ENCODE measurements at regions not wholly inside any gene's neighbourhood (a gene's known extent, or its start where the extent isn't known, plus 50 kb on each side); places are given as distances from the start of the nearest gene placed in this dataset.

DNA sequence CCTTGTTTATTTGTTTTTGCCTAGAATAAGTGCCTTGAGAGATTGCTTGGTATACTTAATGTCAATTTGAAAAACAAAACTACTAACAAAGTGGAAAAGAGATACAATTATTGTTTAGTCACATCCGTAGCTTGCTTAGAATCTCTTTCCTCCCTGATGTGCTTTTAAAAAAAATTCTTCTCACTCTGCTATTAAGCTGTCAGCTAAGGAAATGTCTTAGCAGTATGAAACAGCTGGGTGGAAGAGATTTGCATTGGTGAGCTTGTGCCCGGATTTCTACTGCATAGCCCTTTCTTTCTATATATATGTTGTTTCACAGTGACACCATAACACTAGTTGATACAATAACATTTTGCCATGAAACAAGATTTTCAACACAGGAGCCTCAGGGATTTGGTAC lies 229.4 kb upstream of the RGS6 start:
- no peak for DNase-seq
- Histone ChIP-seq H3K18ac (ENCODE audit: low read length) (no peak overlapping the region), H3K79me2 (ENCODE audit: control insufficient read depth, insufficient read depth, low read length, poor library complexity) (no peaks in the 10 kb centered on the region), H4K8ac (ENCODE audit: low read depth, low read length) (no peak overlapping the region), H3K4me1 (ENCODE audit: control insufficient read depth in 1 of 2, insufficient read depth in 2 of 2, low read length in 2 of 2) (peaks cover 5 to 6% of the 10 kb centered on the region in 2 experiments), H4K12ac (ENCODE audit: low read depth, low read length) (no peak overlapping the region), H2BK12ac (ENCODE audit: low read length) (no peak overlapping the region), H3K79me1 (ENCODE audit: low read length) (peaks cover 2% of the 10 kb centered on the region), H4K91ac (ENCODE audit: low read depth, low read length) (no peak overlapping the region), H3K4me3 (ENCODE audit: low read depth, low read length) (no peak overlapping the region), H3K4me2 (ENCODE audit: low read length) (no peak overlapping the region), H3K14ac (ENCODE audit: low read length) (no peak overlapping the region), H3K27ac (ENCODE audit: low read depth, low read length) (no peak overlapping the region), H3K9me3 (ENCODE audit: insufficient read depth, low read depth, low read length) (no peaks in the 10 kb centered on the region), H3K27me3 (ENCODE audit: insufficient read depth, low read length) (no peaks in the 10 kb centered on the region), H3K9ac (ENCODE audit: low read length) (no peak overlapping the region), H2AK5ac (ENCODE audit: low read length) (no peak overlapping the region), H2BK5ac (ENCODE audit: low read depth, low read length, poor library complexity) (no peak overlapping the region), H3K23ac (ENCODE audit: low read length) (no peak overlapping the region), H3K4ac (ENCODE audit: low read depth, low read length) (no peak overlapping the region), H2BK120ac (ENCODE audit: insufficient read depth, low read length, poor library complexity) (no peak overlapping the region), H3K36me3 (ENCODE audit: control insufficient read depth in 1 of 2, insufficient read depth in 2 of 2, low read length in 2 of 2) (peaks cover 0 to 7% of the 10 kb centered on the region in 2 experiments), H2AFZ (ENCODE audit: insufficient read depth, low read length, poor library complexity) (no peak overlapping the region)
- no CpG with 5 or more reads among the region's 2 CpGs for WGBS (ENCODE audit: extremely low coverage, insufficient coverage, insufficient read length)

DNA sequence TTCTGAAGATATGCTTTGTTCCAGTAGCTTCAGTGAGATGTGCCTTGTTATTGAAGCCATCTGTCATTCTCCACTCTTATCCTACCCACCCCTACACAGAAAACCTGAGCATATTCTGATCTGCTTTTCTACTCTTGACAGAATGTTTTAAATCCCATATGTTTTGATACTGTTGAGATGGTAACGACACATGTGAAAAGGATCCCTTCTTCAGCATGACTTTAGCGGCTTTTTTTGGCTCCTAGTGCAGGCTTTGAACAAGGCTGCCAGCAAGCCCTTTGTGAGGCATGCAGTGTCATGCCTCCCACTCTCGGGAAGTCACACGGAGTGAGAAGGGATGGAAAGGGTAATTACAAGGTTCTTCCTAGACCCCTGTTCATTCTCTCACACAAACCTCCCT lies 228.8 kb upstream of the RGS6 start:
- Histone ChIP-seq H4K12ac (ENCODE audit: low read depth, low read length) (no peak overlapping the region), H2BK12ac (ENCODE audit: low read length) (no peak overlapping the region), H3K79me1 (ENCODE audit: low read length) (peaks cover 2% of the 10 kb centered on the region), H3K4ac (ENCODE audit: low read depth, low read length) (no peak overlapping the region), H3K27me3 (ENCODE audit: insufficient read depth, low read length) (no peaks in the 10 kb centered on the region), H2AK5ac (ENCODE audit: low read length) (no peak overlapping the region), H3K9me3 (ENCODE audit: insufficient read depth, low read depth, low read length) (no peaks in the 10 kb centered on the region), H3K4me2 (ENCODE audit: low read length) (no peak overlapping the region), H2AFZ (ENCODE audit: insufficient read depth, low read length, poor library complexity) (no peak overlapping the region), H3K36me3 (ENCODE audit: control insufficient read depth in 1 of 2, insufficient read depth in 2 of 2, low read length in 2 of 2) (peaks cover 0 to 7% of the 10 kb centered on the region in 2 experiments), H3K14ac (ENCODE audit: low read length) (no peak overlapping the region), H3K18ac (ENCODE audit: low read length) (no peak overlapping the region), H3K4me3 (ENCODE audit: low read depth, low read length) (no peak overlapping the region), H3K79me2 (ENCODE audit: control insufficient read depth, insufficient read depth, low read length, poor library complexity) (no peaks in the 10 kb centered on the region), H3K4me1 (ENCODE audit: control insufficient read depth in 1 of 2, insufficient read depth in 2 of 2, low read length in 2 of 2) (peaks cover 5 to 6% of the 10 kb centered on the region in 2 experiments), H4K8ac (ENCODE audit: low read depth, low read length) (no peak overlapping the region), H3K23ac (ENCODE audit: low read length) (no peak overlapping the region), H4K91ac (ENCODE audit: low read depth, low read length) (no peak overlapping the region), H2BK120ac (ENCODE audit: insufficient read depth, low read length, poor library complexity) (no peak overlapping the region), H3K9ac (ENCODE audit: low read length) (no peak overlapping the region), H3K27ac (ENCODE audit: low read depth, low read length) (no peak overlapping the region), H2BK5ac (ENCODE audit: low read depth, low read length, poor library complexity) (no peak overlapping the region)
- no peak for DNase-seq
- WGBS (ENCODE audit: extremely low coverage, insufficient coverage, insufficient read length) = no CpG with 5 or more reads among the region's 4 CpGs

DNA sequence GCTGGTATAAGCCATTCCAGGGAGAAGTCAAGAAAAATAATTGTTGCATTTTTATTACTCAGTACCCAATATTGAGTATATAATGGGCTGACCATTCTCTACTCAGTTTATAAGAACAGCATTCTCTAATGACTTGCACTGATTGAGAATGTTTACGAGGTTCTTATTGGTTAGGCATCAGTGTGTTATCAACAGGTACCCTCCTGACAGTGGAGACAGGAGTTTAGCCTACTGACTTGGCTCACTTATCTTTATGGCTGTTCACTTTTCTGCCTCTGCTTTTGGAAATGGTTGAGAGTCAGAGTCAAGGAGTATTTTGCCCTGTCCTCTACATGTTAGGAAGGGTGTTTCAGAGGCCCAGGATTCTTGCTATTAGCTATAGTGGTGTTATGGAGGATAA lies 228.0 kb upstream of the RGS6 start:
- no CpG with 5 or more reads among the region's 1 CpG for WGBS (ENCODE audit: extremely low coverage, insufficient coverage, insufficient read length)
- no peak overlapping the region for H4K12ac ChIP-seq (ENCODE audit: low read depth, low read length)
- no peaks in the 10 kb centered on the region for H3K27me3 ChIP-seq (ENCODE audit: insufficient read depth, low read length)
- H3K18ac ChIP-seq (ENCODE audit: low read length) = no peak overlapping the region
- no peak overlapping the region for H2BK5ac ChIP-seq (ENCODE audit: low read depth, low read length, poor library complexity)
- H2BK120ac ChIP-seq (ENCODE audit: insufficient read depth, low read length, poor library complexity) = no peak overlapping the region
- no peak overlapping the region for H2AFZ ChIP-seq (ENCODE audit: insufficient read depth, low read length, poor library complexity)
- H3K9me3 ChIP-seq (ENCODE audit: insufficient read depth, low read depth, low read length) = no peaks in the 10 kb centered on the region
- H3K23ac ChIP-seq (ENCODE audit: low read length) = no peak overlapping the region
- H3K36me3 ChIP-seq (ENCODE audit: control insufficient read depth in 1 of 2, insufficient read depth in 2 of 2, low read length in 2 of 2) = peaks cover 2 to 7% of the 10 kb centered on the region in 2 experiments
- H2AK5ac ChIP-seq (ENCODE audit: low read length) = no peak overlapping the region
- no peak for DNase-seq
- peaks cover 5 to 6% of the 10 kb centered on the region in 2 experiments for H3K4me1 ChIP-seq (ENCODE audit: control insufficient read depth in 1 of 2, insufficient read depth in 2 of 2, low read length in 2 of 2)
- peaks cover 2% of the 10 kb centered on the region for H3K79me1 ChIP-seq (ENCODE audit: low read length)
- H2BK12ac ChIP-seq (ENCODE audit: low read length) = no peak overlapping the region
- no peaks in the 10 kb centered on the region for H3K79me2 ChIP-seq (ENCODE audit: control insufficient read depth, insufficient read depth, low read length, poor library complexity)
- H3K4me3 ChIP-seq (ENCODE audit: low read depth, low read length) = no peak overlapping the region
- no peak overlapping the region for H4K91ac ChIP-seq (ENCODE audit: low read depth, low read length)
- H4K8ac ChIP-seq (ENCODE audit: low read depth, low read length) = no peak overlapping the region
- no peak overlapping the region for H3K14ac ChIP-seq (ENCODE audit: low read length)
- no peak overlapping the region for H3K4ac ChIP-seq (ENCODE audit: low read depth, low read length)
- H3K9ac ChIP-seq (ENCODE audit: low read length) = no peak overlapping the region
- no peak overlapping the region for H3K4me2 ChIP-seq (ENCODE audit: low read length)
- H3K27ac ChIP-seq (ENCODE audit: low read depth, low read length) = no peak overlapping the region

DNA sequence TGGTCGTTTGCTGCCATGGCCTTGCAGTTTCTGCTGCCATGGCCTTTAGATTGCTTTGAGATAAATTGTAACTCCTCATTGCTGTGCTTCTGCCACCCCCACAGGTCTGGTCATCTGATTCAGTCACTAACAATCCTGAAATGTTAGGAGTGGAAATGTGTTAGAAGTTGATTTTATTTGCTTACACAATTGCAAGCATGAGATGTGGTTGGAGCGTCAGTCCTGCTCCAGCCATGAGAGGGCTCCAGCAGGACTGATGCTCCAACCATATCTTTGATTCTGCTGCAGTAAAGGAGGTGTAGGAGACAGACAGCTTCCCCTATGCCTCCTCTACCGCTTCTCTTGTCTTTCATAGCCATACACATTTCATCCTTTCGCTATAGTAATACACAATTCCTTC lies 226.8 kb upstream of the RGS6 start:
- Histone ChIP-seq H3K23ac (ENCODE audit: low read length) (no peak overlapping the region), H2BK12ac (ENCODE audit: low read length) (no peak overlapping the region), H4K12ac (ENCODE audit: low read depth, low read length) (no peak overlapping the region), H2AFZ (ENCODE audit: insufficient read depth, low read length, poor library complexity) (no peak overlapping the region), H4K91ac (ENCODE audit: low read depth, low read length) (no peak overlapping the region), H3K4me1 (ENCODE audit: control insufficient read depth in 1 of 2, insufficient read depth in 2 of 2, low read length in 2 of 2) (peaks cover 5 to 6% of the 10 kb centered on the region in 2 experiments), H3K27me3 (ENCODE audit: insufficient read depth, low read length) (no peaks in the 10 kb centered on the region), H3K27ac (ENCODE audit: low read depth, low read length) (no peak overlapping the region), H3K79me2 (ENCODE audit: control insufficient read depth, insufficient read depth, low read length, poor library complexity) (no peaks in the 10 kb centered on the region), H3K4me2 (ENCODE audit: low read length) (no peak overlapping the region), H4K8ac (ENCODE audit: low read depth, low read length) (no peak overlapping the region), H3K4me3 (ENCODE audit: low read depth, low read length) (no peak overlapping the region), H3K18ac (ENCODE audit: low read length) (no peak overlapping the region), H3K9ac (ENCODE audit: low read length) (no peak overlapping the region), H3K79me1 (ENCODE audit: low read length) (peaks cover 2% of the 10 kb centered on the region), H2BK120ac (ENCODE audit: insufficient read depth, low read length, poor library complexity) (no peak overlapping the region), H2BK5ac (ENCODE audit: low read depth, low read length, poor library complexity) (no peak overlapping the region), H3K36me3 (ENCODE audit: control insufficient read depth in 1 of 2, insufficient read depth in 2 of 2, low read length in 2 of 2) (peaks cover 5 to 11% of the 10 kb centered on the region in 2 experiments), H3K4ac (ENCODE audit: low read depth, low read length) (no peak overlapping the region), H2AK5ac (ENCODE audit: low read length) (no peak overlapping the region), H3K14ac (ENCODE audit: low read length) (no peak overlapping the region), H3K9me3 (ENCODE audit: insufficient read depth, low read depth, low read length) (no peaks in the 10 kb centered on the region)
- no peak for DNase-seq
- no CpG with 5 or more reads among the region's 4 CpGs for WGBS (ENCODE audit: extremely low coverage, insufficient coverage, insufficient read length)
